Suprapubic skin (tissue), 4 donors: ENCODE measurements at regions not wholly inside any gene's neighbourhood (a gene's known extent, or its start where the extent isn't known, plus 50 kb on each side); places are given as distances from the start of the nearest gene placed in this dataset.
"Not testable (repeated sequence)": the region's sequence is repeated elsewhere in the genome, so short reads cannot be mapped to it uniquely, and the experiment has no call there.

Source experiments
- DNase-seq, 2 donors: peaks; one replicate each; pipeline ENCODE4 v3.0.0-alpha.2; 2019; ENCODE audit warnings: low spot score in 2 of 2
- H3K27ac ChIP-seq: fragments of 200-600 bp; sonication (generic); one replicate; pipeline ENCODE4 v1.5.1; 2019
- H3K27me3 ChIP-seq: fragments of 200-600 bp; sonication (generic); one replicate; pipeline ENCODE4 v1.5.1; 2019
- H3K36me3 ChIP-seq: fragments of 200-600 bp; sonication (generic); one replicate; pipeline ENCODE4 v1.5.1; 2019
- H3K4me1 ChIP-seq: fragments of 200-600 bp; sonication (generic); one replicate; pipeline ENCODE4 v1.5.1; 2019
- H3K4me3 ChIP-seq: fragments of 200-600 bp; sonication (generic); one replicate; pipeline ENCODE4 v1.5.1; 2019; ENCODE audit warnings: mild to moderate bottlenecking
- H3K9me3 ChIP-seq: fragments of 200-600 bp; sonication (generic); one replicate; pipeline ENCODE4 v1.5.1; 2019
- EP300 ChIP-seq: sonication (generic); formaldehyde crosslinking; IDR thresholded peaks from one replicate; pipeline ENCODE4 v1.6.1; 2017; ENCODE audit warnings: antibody characterized with exemption
- POLR2A ChIP-seq, 2 donors: fragments of 450-650 bp; IDR thresholded peaks; one replicate each; pipeline ENCODE4 v1.6.1; 2017; ENCODE audit warnings: antibody characterized with exemption in 2 of 2, mild to moderate bottlenecking in 2 of 2, moderate library complexity in 2 of 2
- POLR2AphosphoS5 ChIP-seq, 3 donors: sonication (generic); formaldehyde crosslinking; IDR thresholded peaks; one replicate each; pipeline ENCODE4 v1.6.1; 2017; ENCODE audit warnings: antibody characterized with exemption in 3 of 3
- WGBS: methylation state at CpG from one replicate; pipeline ENCODE4 v1.1.5; 2018; 5-methylcytosine and 5-hydroxymethylcytosine counted together
- TF ChIP-seq, protein P1 (sequence below), 2 donors: fragments of 200-600 bp in 1 of 2; fragments of 450-650 bp in 1 of 2; sonication (generic) in 1 of 2; IDR thresholded peaks; one replicate each; pipeline ENCODE4 v1.5.1; 2016 to 2019; ENCODE audit warnings: antibody characterized with exemption in 2 of 2, mild to moderate bottlenecking in 1 of 2, moderate library complexity in 1 of 2

DNA sequence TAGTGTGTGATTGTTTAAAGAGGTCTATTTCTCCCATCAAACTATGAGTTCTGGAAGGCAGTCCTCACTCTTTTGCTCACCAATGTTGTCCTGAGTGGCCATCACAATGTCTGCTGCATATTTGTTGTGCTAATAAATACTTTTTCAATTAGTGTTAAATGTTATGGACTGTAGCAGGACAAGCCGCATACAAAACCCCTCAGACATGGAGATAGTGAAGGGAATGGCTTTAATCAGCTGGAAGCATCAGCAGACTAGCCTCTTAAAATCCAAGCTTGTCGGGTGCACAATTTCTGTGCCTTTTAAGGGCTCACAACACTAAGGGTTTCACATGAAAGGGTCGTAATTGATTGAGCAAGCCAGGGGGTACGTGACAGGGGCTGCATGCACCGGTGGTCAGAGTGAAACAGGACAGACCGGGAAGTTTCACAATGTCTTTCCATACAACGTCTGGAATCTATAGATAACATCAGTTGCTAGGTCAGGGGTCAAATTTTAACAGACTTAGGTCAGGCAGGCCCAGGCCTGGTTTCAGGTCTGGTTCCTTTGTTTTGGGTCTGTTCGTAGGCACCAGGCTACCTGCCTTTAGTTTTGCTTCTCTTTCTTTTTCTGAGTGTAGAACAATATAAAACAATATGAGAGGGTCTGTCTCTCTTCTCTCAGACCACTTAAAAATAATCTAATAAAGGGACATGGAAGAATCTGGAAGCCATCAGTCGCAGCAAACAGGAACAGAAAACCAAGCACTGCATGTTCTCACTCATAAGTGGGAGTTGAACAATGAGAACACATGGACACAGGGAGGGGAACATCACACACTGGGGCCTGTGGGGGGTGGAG lies 327.6 kb upstream of the HTR1E start:
- no peaks in the 10 kb centered on the region for H3K36me3 ChIP-seq
- TF ChIP-seq POLR2AphosphoS5 (IDR thresholded peaks at IDR 0.05) (no peak), EP300 (no peak), POLR2A (IDR thresholded peaks at IDR 0.05) (no peak)
- TF ChIP-seq, protein P1, sequence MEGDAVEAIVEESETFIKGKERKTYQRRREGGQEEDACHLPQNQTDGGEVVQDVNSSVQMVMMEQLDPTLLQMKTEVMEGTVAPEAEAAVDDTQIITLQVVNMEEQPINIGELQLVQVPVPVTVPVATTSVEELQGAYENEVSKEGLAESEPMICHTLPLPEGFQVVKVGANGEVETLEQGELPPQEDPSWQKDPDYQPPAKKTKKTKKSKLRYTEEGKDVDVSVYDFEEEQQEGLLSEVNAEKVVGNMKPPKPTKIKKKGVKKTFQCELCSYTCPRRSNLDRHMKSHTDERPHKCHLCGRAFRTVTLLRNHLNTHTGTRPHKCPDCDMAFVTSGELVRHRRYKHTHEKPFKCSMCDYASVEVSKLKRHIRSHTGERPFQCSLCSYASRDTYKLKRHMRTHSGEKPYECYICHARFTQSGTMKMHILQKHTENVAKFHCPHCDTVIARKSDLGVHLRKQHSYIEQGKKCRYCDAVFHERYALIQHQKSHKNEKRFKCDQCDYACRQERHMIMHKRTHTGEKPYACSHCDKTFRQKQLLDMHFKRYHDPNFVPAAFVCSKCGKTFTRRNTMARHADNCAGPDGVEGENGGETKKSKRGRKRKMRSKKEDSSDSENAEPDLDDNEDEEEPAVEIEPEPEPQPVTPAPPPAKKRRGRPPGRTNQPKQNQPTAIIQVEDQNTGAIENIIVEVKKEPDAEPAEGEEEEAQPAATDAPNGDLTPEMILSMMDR (IDR thresholded peaks at IDR 0.05): no peak
- no peaks in the 10 kb centered on the region for H3K9me3 ChIP-seq
- no peaks in the 10 kb centered on the region for H3K27me3 ChIP-seq
- 38% methylated on average over 9 of the region's 9 CpGs for WGBS
- H3K4me3 ChIP-seq: no peak overlapping the region
- H3K27ac ChIP-seq: no peak overlapping the region
- DNase-seq: no peak
- H3K4me1 ChIP-seq: no peaks in the 10 kb centered on the region

DNA sequence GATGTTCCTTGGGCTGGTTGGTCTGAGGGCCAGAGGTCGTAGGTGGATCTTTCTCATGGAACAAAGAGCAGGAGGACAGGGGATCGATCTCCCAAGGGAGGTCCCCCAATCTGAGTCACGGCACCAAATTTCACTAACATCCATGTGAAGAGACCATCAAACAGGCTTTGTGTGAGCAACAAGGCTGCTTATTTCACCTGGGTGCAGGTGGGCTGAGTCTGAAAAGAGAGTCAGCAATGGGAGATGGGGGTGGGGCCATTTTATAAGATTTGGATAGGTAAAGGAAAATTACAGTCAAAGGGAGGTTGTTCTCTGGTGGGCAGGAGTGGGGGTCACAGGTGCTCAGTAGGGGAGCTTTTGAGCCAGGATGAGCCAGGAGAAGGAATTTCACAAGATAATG lies 334.0 kb upstream of the HTR1E start:
- H3K27me3 ChIP-seq, H3K4me3 ChIP-seq, H3K27ac ChIP-seq, H3K4me1 ChIP-seq, H3K9me3 ChIP-seq, DNase-seq, H3K36me3 ChIP-seq: not testable (repeated sequence)
- WGBS: 71% methylated on average over 3 of the region's 3 CpGs

GRCh38 chr6:86602093-86602492 lies 335.2 kb upstream of the HTR1E start:
- not testable (repeated sequence) for H3K4me1 ChIP-seq, H3K36me3 ChIP-seq, H3K27ac ChIP-seq, H3K9me3 ChIP-seq, H3K4me3 ChIP-seq, H3K27me3 ChIP-seq, DNase-seq
- WGBS: 68% methylated on average over 6 of the region's 6 CpGs

DNA sequence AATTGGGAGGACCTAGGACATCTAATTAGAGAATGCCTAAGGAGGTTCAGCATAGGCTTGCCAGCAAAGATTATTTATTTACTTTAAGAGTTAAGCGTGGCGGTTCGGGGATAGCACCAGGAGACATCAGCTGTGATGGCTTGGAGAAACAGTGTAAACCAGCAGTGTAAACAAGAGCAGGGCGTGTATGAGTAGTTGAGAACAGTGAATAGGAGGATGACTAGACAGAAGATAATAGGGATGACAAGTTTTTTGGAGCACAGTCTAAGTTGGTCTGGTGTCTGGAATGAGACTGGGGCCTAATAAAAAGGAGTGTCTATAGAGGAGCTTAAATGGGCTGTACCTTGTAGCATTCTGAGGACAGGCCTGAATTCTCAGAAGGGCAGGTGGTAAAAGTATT lies 338.4 kb upstream of the HTR1E start:
- WGBS: 88% methylated on average over 4 of the region's 4 CpGs
- not testable (repeated sequence) for H3K4me3 ChIP-seq, H3K36me3 ChIP-seq

DNA sequence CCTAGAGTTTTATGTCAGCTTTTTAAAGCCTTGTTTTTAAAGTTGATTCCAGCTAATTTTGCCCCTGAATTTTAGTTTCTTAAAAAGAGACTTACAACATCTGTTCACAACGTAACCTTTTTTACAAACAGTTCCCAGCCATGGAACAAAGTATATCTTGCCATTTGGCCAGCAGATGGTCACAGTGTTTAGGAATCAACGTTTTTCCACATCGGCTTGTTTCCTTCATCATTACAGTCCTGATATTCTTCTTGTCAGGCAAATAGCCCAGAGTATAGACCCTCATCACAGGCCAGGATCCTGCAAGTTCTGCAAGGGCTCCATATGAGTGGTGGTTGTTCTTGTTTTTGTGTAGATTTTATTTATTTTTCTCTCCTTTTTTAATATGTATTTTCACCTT lies 341.7 kb upstream of the HTR1E start:
- H3K4me3 ChIP-seq: no peak overlapping the region
- DNase-seq: no peak
- 42% methylated on average over 3 of the region's 3 CpGs for WGBS
- H3K4me1 ChIP-seq: no peaks in the 10 kb centered on the region
- TF ChIP-seq, protein P1 (IDR thresholded peaks at IDR 0.05): no peak
- TF ChIP-seq EP300: no peak
- no peak for TF ChIP-seq POLR2A (IDR thresholded peaks at IDR 0.05)
- TF ChIP-seq POLR2AphosphoS5 (IDR thresholded peaks at IDR 0.05): no peak
- no peaks in the 10 kb centered on the region for H3K36me3 ChIP-seq
- no peaks in the 10 kb centered on the region for H3K27me3 ChIP-seq
- H3K9me3 ChIP-seq: no peaks in the 10 kb centered on the region
- no peak overlapping the region for H3K27ac ChIP-seq

More for the DNA sequence above, 338.4 kb upstream of the HTR1E start:
- H3K9me3 ChIP-seq, H3K27ac ChIP-seq, H3K4me1 ChIP-seq, DNase-seq, H3K27me3 ChIP-seq: not testable (repeated sequence)

DNA sequence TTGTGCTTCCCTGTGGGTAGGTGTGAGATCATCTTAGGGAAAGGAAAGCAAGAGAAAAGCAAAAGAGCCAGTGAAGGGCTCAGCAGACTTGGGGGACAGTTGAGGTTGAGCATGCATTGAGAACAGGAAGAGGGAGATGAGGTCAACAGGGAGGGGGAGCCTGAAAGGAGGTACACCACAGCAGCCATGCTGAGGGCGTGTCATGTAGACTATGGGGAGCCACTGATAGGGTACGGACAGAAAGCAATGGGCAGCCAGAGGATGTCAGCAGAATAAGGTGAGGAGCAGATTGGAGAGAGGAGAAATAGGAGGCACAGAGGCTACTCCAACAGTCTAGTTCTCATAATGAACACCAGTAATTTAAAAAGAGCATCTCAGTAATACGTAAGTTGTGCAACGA lies 351.1 kb upstream of the HTR1E start:
- Histone ChIP-seq H3K27me3 (no peaks in the 10 kb centered on the region), H3K9me3 (peaks cover 7% of the 10 kb centered on the region), H3K4me1 (no peaks in the 10 kb centered on the region), H3K27ac (no peak overlapping the region), H3K4me3 (no peak overlapping the region), H3K36me3 (no peaks in the 10 kb centered on the region)
- 94% methylated on average over 4 of the region's 4 CpGs for WGBS
- DNase-seq: no peak
- TF ChIP-seq EP300 (no peak), POLR2A (IDR thresholded peaks at IDR 0.05) (no peak), POLR2AphosphoS5 (IDR thresholded peaks at IDR 0.05) (no peak)
- TF ChIP-seq, protein P1 (IDR thresholded peaks at IDR 0.05): no peak

DNA sequence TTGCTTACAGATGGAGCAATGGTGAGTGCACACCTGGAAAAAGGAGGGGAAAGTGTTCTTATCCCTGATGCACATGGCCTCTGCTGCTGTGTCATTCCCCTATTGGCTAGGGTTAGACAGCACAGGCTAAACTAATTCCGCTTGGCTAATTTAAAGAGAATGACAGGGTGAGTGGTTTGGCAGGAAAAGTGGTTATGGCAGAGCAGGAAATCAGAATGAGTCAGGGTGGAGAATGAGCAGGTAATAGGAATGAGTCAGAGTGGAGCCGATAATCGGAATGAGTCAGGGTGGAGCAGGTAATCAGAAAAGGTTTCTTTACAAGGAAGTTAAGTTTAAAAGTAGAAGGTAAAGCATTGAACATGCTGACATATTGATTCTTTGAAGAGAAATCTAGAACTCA lies 355.5 kb upstream of the HTR1E start:
- 95% methylated on average over 3 of the region's 3 CpGs for WGBS
- no peak overlapping the region for H3K27ac ChIP-seq
- no peaks in the 10 kb centered on the region for H3K36me3 ChIP-seq
- peaks cover 7% of the 10 kb centered on the region for H3K9me3 ChIP-seq
- TF ChIP-seq EP300 (no peak), POLR2AphosphoS5 (IDR thresholded peaks at IDR 0.05) (no peak), POLR2A (IDR thresholded peaks at IDR 0.05) (no peak)
- TF ChIP-seq, protein P1 (IDR thresholded peaks at IDR 0.05): no peak
- H3K27me3 ChIP-seq: no peaks in the 10 kb centered on the region
- DNase-seq: no peak
- H3K4me1 ChIP-seq: no peaks in the 10 kb centered on the region
- no peak overlapping the region for H3K4me3 ChIP-seq
